SU-DHL-6 (cell line): ENCODE measurements at regions not wholly inside any gene's neighbourhood (a gene's known extent, or its start where the extent isn't known, plus 50 kb on each side); places are given as distances from the start of the nearest gene placed in this dataset.

Experiments
- H2AFZ ChIP-seq: fragments of 200-600 bp; sonication (generic); 2 replicates; pipeline ENCODE4 v1.6.1; 2014; ENCODE audit warnings: low read depth, mild to moderate bottlenecking, moderate library complexity, mixed read lengths, antibody characterized with exemption, low read length; ENCODE audit not compliant: severe bottlenecking
- H3F3A ChIP-seq: fragments of 200-600 bp; shearing (Covaris generic); 2 replicates; pipeline ENCODE4 v1.6.0; 2016; ENCODE audit warnings: antibody characterized with exemption, mild to moderate bottlenecking; ENCODE audit not compliant: insufficient read depth
- H3K27ac ChIP-seq: fragments of 200-600 bp; sonication (generic); 2 replicates; pipeline ENCODE4 v1.5.1; 2016; ENCODE audit warnings: low read depth, mild to moderate bottlenecking, low read length, moderate library complexity, mixed read lengths
- H3K27me3 ChIP-seq: fragments of 200-600 bp; sonication (generic), shearing (Covaris generic); 2 replicates; pipeline ENCODE4 v1.6.0; 2014; ENCODE audit warnings: mild to moderate bottlenecking, low read length
- H3K36me3 ChIP-seq: fragments of 200-600 bp; sonication (generic); 2 replicates; pipeline ENCODE4 v1.6.1; 2014; ENCODE audit warnings: mild to moderate bottlenecking, low read length, mixed read lengths
- H3K4me2 ChIP-seq: fragments of 300-600, 200-600 bp; shearing (Covaris generic), sonication (generic); 2 replicates; pipeline ENCODE4 v1.6.0; 2014; ENCODE audit warnings: low read length, low read depth, mild to moderate bottlenecking; ENCODE audit not compliant: poor library complexity, severe bottlenecking
- H3K4me3 ChIP-seq: fragments of 200-600 bp; sonication (generic); 2 replicates; pipeline ENCODE4 v1.5.1; 2014; ENCODE audit warnings: antibody characterized with exemption, low read length, mild to moderate bottlenecking, mixed read lengths; ENCODE audit not compliant: insufficient read depth, poor library complexity, severe bottlenecking
- H3K79me2 ChIP-seq: fragments of 200-600 bp; sonication (generic); 2 replicates; pipeline ENCODE4 v1.6.1; 2014; ENCODE audit warnings: mild to moderate bottlenecking, low read length, moderate library complexity; ENCODE audit not compliant: insufficient read depth
- H3K9ac ChIP-seq: fragments of 200-600 bp; sonication (generic); 2 replicates; pipeline ENCODE4 v1.7.0; 2014; ENCODE audit warnings: mild to moderate bottlenecking, low read length
- H3K9me2 ChIP-seq: fragments of 200-600 bp; sonication (generic); replicated peaks from 2 replicates; pipeline ENCODE4 v1.6.1; 2014; ENCODE audit warnings: low read length; ENCODE audit not compliant: insufficient read depth
- H3K9me3 ChIP-seq: fragments of 200-600 bp; sonication (generic); 2 replicates; pipeline ENCODE4 v1.6.1; 2014; ENCODE audit warnings: low read length, mixed read lengths; ENCODE audit not compliant: insufficient read depth
- H4K20me1 ChIP-seq: fragments of 200-600 bp; sonication (generic); 2 replicates; pipeline ENCODE4 v1.6.1; 2014; ENCODE audit warnings: low read depth, mild to moderate bottlenecking, antibody characterized with exemption, low read length, moderate library complexity, mixed read lengths
- EZH2phosphoT487 ChIP-seq: fragments of 200-600 bp; sonication (generic), shearing (Covaris generic); conservative IDR thresholded peaks from 2 replicates; pipeline ENCODE4 v1.6.1; 2018; ENCODE audit warnings: mild to moderate bottlenecking, antibody characterized with exemption, low read length, moderate library complexity, mixed read lengths
- TF ChIP-seq, protein P1 (sequence below): fragments of 200-600 bp; sonication (generic); IDR thresholded peaks from one replicate; pipeline ENCODE4 v1.5.1; 2017; ENCODE audit warnings: antibody characterized with exemption, mild to moderate bottlenecking, low read length, moderate library complexity; ENCODE audit not compliant: insufficient read depth, poor library complexity, severe bottlenecking

DNA sequence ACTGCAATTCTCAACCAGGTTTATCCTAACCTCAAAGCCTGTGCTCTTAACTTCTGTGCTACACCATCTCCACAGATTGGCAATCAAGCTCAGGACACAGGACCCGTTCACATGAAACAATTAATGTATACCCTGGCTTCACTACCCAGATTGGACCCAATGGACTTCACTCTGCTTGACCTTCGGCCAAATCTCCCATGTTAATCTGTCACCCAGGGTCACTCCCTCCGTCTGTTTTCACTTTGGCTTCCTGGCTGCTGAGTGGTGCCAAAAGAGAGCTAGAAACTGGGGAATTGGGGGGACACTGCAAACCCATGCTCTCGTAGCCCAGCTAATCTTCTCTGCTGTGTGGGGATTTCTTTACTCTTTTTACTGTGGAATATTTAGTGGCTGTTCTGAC, 216.1 kb upstream of the ZC3H12C start:
- Histone ChIP-seq H3K4me2 (no peak overlapping the region), H3K36me3 (no peaks in the 10 kb centered on the region), H4K20me1 (no peaks in the 10 kb centered on the region), H3K27ac (no peak overlapping the region), H3F3A (no peaks in the 10 kb centered on the region), H3K27me3 (no peaks in the 10 kb centered on the region), H2AFZ (no peak overlapping the region), H3K9me3 (no peaks in the 10 kb centered on the region), H3K79me2 (no peaks in the 10 kb centered on the region), H3K9ac (no peak overlapping the region), H3K9me2 (no peaks in the 10 kb centered on the region; the same call in none of the 2 replicates), H3K4me3 (no peak overlapping the region)
- TF ChIP-seq, protein P1, sequence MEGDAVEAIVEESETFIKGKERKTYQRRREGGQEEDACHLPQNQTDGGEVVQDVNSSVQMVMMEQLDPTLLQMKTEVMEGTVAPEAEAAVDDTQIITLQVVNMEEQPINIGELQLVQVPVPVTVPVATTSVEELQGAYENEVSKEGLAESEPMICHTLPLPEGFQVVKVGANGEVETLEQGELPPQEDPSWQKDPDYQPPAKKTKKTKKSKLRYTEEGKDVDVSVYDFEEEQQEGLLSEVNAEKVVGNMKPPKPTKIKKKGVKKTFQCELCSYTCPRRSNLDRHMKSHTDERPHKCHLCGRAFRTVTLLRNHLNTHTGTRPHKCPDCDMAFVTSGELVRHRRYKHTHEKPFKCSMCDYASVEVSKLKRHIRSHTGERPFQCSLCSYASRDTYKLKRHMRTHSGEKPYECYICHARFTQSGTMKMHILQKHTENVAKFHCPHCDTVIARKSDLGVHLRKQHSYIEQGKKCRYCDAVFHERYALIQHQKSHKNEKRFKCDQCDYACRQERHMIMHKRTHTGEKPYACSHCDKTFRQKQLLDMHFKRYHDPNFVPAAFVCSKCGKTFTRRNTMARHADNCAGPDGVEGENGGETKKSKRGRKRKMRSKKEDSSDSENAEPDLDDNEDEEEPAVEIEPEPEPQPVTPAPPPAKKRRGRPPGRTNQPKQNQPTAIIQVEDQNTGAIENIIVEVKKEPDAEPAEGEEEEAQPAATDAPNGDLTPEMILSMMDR = no peak
- no peak for TF ChIP-seq EZH2phosphoT487

DNA sequence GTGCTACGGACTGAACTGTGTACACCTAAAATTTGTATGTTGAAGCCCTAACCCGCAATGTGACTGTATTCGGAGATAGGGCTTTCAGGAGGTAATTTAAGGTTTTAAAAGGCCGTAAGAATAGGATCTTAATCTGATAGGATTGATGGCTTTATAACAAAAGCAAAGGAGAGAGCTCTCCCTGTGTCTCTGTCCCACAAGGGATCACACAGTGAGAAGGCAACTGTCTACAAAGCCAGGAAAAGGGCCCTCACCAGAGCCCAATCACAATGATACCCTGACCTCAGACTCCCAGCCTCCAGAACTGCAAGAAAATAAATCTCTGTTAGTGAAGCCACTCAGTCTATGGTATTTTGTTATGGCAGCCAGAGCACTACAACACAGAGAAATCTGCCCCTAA, 208.7 kb upstream of the ZC3H12C start:
- no peaks in the 10 kb centered on the region for H3F3A ChIP-seq
- H4K20me1 ChIP-seq = no peaks in the 10 kb centered on the region
- no peak for TF ChIP-seq EZH2phosphoT487
- TF ChIP-seq, protein P1 = no peak

DNA sequence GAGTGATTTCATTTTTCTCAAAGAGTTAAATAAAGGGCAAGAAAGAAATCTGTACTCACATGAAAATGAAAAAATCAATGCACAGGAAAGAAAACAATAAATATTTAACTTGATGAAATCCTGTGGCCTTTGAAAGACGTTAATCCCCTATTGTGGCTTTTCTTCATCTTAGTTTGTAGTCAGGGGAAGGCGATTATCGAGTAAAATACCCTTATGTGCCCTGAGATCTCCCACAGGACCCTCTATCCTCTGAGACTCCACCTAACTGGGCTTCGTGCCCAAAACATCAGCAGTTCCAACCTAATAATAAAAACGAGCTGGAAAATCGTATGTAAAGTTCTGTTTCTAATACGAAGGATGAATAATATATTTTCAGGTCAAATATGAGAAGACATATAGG, 208.2 kb upstream of the ZC3H12C start:
- TF ChIP-seq EZH2phosphoT487 = no peak
- TF ChIP-seq, protein P1 = no peak
- Histone ChIP-seq H3K79me2 (no peaks in the 10 kb centered on the region), H4K20me1 (no peaks in the 10 kb centered on the region), H3K9ac (no peak overlapping the region), H3K27ac (no peak overlapping the region), H3K9me3 (no peaks in the 10 kb centered on the region), H3K27me3 (no peaks in the 10 kb centered on the region), H3K9me2 (no peaks in the 10 kb centered on the region), H2AFZ (no peak overlapping the region), H3K4me2 (no peak overlapping the region), H3K36me3 (no peaks in the 10 kb centered on the region), H3K4me3 (no peak overlapping the region), H3F3A (no peaks in the 10 kb centered on the region)

More for the DNA sequence above, 208.7 kb upstream of the ZC3H12C start:
- Histone ChIP-seq H3K27me3 (no peaks in the 10 kb centered on the region), H3K27ac (no peak overlapping the region), H2AFZ (no peak overlapping the region), H3K9me2 (no peaks in the 10 kb centered on the region), H3K9me3 (no peaks in the 10 kb centered on the region), H3K4me3 (no peak overlapping the region), H3K9ac (no peak overlapping the region), H3K4me2 (no peak overlapping the region), H3K36me3 (no peaks in the 10 kb centered on the region), H3K79me2 (no peaks in the 10 kb centered on the region)
